SJSA1 (cell line): ENCODE measurements at regions not wholly inside any gene's neighbourhood (a gene's known extent, or its start where the extent isn't known, plus 50 kb on each side); places are given as distances from the start of the nearest gene placed in this dataset.

Source experiments
- DNase-seq, 2 experiments: peaks; one replicate each; pipeline ENCODE4 v3.0.0-alpha.2; 2015 to 2020; ENCODE audit warnings: low spot score in 2 of 2, low read depth in 1 of 2
- H3K27ac ChIP-seq: fragments of 250-450 bp; sonication (Bioruptor Pico); 2 replicates; pipeline ENCODE4 v1.5.1; 2020; ENCODE audit warnings: mild to moderate bottlenecking, moderate library complexity
- H3K27me3 ChIP-seq: fragments of 250-450 bp; sonication (Bioruptor Pico); replicated peaks from 2 replicates; pipeline ENCODE4 v1.5.1; 2020; ENCODE audit warnings: mild to moderate bottlenecking, moderate library complexity
- H3K36me3 ChIP-seq: fragments of 250-450 bp; sonication (Bioruptor Pico); 2 replicates; pipeline ENCODE4 v1.5.1; 2020; ENCODE audit warnings: mild to moderate bottlenecking
- H3K4me1 ChIP-seq: fragments of 250-450 bp; sonication (Bioruptor Pico); replicated peaks from 2 replicates; pipeline ENCODE4 v1.6.1; 2021; ENCODE audit warnings: mild to moderate bottlenecking
- H3K4me3 ChIP-seq: fragments of 250-450 bp; sonication (Bioruptor Pico); 2 replicates; pipeline ENCODE4 v1.5.1; 2020; ENCODE audit warnings: mild to moderate bottlenecking
- H3K9me3 ChIP-seq: fragments of 250-450 bp; sonication (Bioruptor Pico); replicated peaks from 2 replicates; pipeline ENCODE4 v1.5.1; 2020; ENCODE audit warnings: mild to moderate bottlenecking

DNA sequence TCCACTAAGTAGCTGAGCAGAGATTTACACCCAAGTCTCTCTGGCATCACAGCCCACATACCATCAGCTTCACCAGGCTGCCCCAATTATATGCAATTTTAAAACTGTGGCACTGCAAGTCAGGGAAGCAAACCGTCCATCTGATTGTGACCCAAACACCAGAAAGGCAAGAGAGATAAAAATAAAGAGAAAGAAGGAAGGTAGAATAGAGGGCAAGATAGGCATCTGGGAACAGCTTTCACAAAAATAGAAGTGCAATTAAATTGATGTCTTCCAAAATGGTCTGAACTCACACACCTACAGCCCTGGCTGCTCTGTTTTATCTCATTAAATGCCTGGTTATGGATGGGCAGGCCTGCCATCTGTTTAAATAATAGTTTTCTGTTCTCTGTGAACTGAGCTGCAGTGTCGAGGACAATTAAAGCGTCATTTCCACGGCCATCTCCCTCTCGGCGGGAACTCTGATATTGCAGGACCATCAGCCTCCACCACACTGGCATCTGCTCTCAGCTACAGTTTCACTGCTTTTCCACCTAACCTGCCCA, 509.1 kb downstream of the INHBA start:
- no peak overlapping the region for H3K4me3 ChIP-seq
- no peaks in the 10 kb centered on the region for H3K27me3 ChIP-seq
- peaks cover 22% of the 10 kb centered on the region for H3K4me1 ChIP-seq
- H3K27ac ChIP-seq = no peak overlapping the region
- DNase-seq = no peak
- H3K36me3 ChIP-seq = no peaks in the 10 kb centered on the region
- no peaks in the 10 kb centered on the region for H3K9me3 ChIP-seq

DNA sequence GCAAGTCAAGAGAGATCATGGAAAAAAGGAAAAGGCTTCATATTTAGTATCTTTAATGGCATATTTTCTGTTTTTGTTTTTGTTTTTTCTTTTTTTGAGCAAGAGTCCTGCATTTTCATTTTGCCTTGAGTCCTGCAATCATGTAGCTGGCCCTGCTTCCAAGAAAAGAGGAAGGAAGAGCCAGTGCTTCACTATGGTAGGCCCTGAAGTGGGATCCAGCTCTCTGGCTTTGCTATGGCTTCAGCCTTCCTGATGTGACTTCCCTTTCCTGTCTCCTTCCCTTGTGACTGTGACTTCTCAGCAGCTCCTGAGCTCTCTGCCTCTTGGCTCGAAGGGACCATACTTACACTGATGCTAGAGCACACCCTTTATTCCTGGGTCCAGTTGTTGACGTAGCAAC, 512.3 kb downstream of the INHBA start:
- Histone ChIP-seq H3K4me3 (no peak overlapping the region), H3K27ac (peak overlapping the region; percentile 99), H3K27me3 (no peaks in the 10 kb centered on the region), H3K4me1 (peaks cover 43% of the 10 kb centered on the region), H3K36me3 (no peaks in the 10 kb centered on the region), H3K9me3 (no peaks in the 10 kb centered on the region)
- DNase-seq = peak in 1 of 2 experiments; percentile 23

DNA sequence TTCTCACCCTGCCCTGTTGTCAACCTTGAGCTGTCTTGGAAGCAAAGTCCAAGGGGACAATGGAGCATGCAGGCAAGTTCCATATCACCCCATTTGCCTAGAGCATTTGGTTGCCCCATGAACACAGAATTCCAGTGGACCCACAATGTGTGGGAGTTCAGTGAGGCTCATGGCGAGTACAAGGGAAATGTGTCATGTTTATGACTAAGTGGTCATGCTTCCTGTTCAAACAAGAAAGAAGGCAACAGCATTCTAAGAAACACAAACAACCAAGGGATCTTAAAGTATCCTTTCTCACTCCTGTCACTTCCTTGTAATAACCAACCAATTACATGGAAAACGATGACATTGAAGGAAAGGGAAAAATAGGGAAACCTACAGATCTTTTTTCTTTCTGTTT, 513.0 kb downstream of the INHBA start:
- peak overlapping the region; percentile 99 for H3K27ac ChIP-seq
- H3K36me3 ChIP-seq = no peaks in the 10 kb centered on the region
- peaks cover 43% of the 10 kb centered on the region for H3K4me1 ChIP-seq

DNA sequence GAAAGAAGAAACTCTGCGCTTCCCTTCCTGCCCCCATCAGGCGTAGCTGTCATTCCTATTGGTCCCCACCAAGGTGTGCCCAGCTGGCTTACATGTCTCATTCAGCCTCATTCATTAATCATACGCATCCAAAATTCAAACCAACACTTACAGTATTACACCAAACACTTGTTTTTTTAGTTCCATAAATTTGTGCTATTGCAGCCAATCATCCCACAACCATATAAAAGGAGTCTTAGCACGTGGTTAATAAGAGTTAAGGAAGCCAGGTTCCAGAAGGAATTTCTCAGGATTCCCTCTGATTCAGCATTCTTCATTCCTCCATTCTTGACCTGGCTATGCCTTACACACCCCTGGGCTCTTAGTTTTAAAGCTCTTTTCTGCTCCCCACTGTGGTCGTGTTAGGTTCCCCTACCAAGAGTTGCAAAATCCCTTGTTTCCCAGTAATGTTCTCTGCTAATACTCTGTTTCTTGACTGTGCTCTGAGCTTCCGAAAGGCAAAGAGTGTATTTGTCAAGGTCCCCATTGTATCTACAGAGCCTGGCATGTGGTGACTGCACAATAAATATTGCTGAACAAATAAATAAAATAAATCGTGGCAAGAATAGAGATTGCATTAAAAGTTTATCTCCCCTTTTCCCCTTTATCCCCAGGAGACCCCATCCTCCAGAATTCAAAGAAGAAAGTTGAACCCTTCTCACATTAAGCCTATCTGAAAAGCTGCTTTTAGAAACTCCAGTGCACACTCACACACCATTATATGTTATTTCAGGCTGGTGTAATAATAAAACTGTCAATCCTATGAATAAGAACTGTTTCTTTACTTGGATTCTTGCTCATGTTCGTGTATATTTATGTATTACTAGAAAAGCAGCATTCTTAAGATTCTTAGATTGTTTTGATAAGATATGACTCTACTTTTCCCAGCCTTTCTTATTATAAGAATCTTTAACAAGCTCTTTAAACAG, 514.4 kb downstream of the INHBA start:
- H3K36me3 ChIP-seq = no peaks in the 10 kb centered on the region
- H3K4me1 ChIP-seq = peaks cover 48% of the 10 kb centered on the region
- H3K27me3 ChIP-seq = no peaks in the 10 kb centered on the region
- H3K27ac ChIP-seq = peak overlapping the region; percentile 99
- H3K4me3 ChIP-seq = no peak overlapping the region
- H3K9me3 ChIP-seq = no peaks in the 10 kb centered on the region
- peak in 1 of 2 experiments; percentile 88 for DNase-seq

More for the DNA sequence above, 513.0 kb downstream of the INHBA start:
- Histone ChIP-seq H3K27me3 (no peaks in the 10 kb centered on the region), H3K9me3 (no peaks in the 10 kb centered on the region), H3K4me3 (no peak overlapping the region)
- DNase-seq = peak; percentile 81 to 88

DNA sequence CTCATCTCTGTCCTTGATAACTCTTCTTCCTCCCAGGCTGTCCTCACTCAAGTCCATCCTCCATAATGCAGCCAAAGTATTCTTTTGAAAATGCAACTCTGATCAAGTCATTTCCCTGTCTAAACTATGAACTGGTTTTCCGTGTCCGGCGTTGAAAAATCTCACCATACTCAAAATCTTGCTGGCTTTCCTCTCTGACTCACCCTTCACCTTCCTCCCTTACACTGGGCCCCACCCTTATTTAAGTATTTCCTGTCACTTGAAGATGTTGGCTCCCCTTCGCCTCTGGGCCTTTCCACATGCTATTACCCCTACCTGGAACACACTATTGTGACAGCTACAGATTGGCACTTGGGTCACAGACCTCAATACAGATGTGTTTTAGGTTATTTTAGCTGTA, 515.6 kb downstream of the INHBA start:
- peak overlapping the region; percentile 99 for H3K27ac ChIP-seq
- DNase-seq = no peak
- H3K27me3 ChIP-seq = no peaks in the 10 kb centered on the region
- no peak overlapping the region for H3K4me3 ChIP-seq
- H3K4me1 ChIP-seq = peaks cover 54% of the 10 kb centered on the region
- no peaks in the 10 kb centered on the region for H3K36me3 ChIP-seq
- no peaks in the 10 kb centered on the region for H3K9me3 ChIP-seq

DNA sequence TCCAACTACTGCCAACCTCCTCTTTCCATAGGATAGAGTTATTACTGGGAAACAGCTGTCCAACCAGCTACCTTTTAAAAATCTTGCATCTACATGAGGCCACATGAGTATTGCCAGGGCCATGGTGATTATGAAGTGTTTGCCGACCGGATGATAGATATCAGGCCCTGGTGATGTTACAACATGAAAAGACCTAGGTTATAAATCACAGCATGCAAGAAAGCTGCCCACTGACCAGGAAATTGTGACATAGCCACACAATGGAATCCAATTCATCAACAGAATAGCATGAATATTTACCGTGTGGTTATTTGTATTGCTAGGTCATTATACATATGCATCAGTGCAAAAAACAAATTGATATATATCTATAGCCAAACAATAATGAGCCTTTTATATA, 517.0 kb downstream of the INHBA start:
- no peak overlapping the region for H3K4me3 ChIP-seq
- peaks cover 52% of the 10 kb centered on the region for H3K4me1 ChIP-seq
- H3K27me3 ChIP-seq = no peaks in the 10 kb centered on the region
- H3K9me3 ChIP-seq = no peaks in the 10 kb centered on the region
- DNase-seq = no peak
- H3K27ac ChIP-seq = no peak overlapping the region
- no peaks in the 10 kb centered on the region for H3K36me3 ChIP-seq

DNA sequence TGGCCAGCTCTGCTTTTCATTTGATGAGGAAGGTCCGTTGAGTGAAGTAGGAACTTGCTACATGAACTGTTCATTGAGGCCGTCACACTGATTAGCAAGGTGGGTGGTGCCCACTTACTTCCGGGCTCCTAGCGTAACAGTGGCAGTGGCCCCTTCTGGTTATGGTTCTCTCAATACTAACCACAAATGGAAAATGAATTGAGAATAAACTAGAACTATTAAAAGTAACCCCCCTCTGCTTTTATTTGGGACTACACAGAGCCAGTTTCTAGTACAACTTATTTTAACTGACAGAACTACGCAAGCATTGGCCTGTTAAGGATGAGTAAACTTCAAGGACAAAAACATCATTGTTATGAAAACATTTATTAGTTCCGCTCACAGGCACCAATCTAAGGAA, 519.1 kb downstream of the INHBA start:
- DNase-seq = no peak
- Histone ChIP-seq H3K27me3 (no peaks in the 10 kb centered on the region), H3K36me3 (no peaks in the 10 kb centered on the region), H3K9me3 (no peaks in the 10 kb centered on the region), H3K4me3 (no peak overlapping the region), H3K27ac (0 out of 2 replicates have a peak overlapping the region, but pooled peaks have one; percentile 32), H3K4me1 (peaks cover 34% of the 10 kb centered on the region)

DNA sequence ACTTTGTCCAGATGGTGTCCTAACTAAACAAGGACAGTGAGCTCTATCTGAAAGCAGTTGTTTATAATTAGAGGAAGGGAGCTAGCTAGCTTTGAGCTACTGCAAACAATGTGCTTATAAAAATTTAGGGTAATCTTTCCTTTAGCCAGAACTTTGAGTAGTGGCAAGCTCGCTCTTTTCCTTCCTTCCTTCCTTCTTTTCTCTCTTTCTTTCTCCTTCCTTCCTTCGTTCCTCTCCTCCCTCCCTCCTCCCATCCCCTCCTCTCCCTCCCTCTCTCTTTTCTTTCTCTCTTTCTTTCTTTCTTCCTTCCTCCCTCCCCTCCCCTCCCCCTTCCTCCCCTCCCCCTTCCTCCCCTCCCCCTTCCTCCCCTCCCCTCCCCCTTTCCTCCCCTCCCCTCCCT, 520.1 kb downstream of the INHBA start:
- no peak for DNase-seq
- Histone ChIP-seq H3K36me3 (no peaks in the 10 kb centered on the region), H3K9me3 (no peaks in the 10 kb centered on the region), H3K4me3 (no peak overlapping the region), H3K27me3 (no peaks in the 10 kb centered on the region), H3K27ac (no peak overlapping the region), H3K4me1 (peaks cover 28% of the 10 kb centered on the region)

DNA sequence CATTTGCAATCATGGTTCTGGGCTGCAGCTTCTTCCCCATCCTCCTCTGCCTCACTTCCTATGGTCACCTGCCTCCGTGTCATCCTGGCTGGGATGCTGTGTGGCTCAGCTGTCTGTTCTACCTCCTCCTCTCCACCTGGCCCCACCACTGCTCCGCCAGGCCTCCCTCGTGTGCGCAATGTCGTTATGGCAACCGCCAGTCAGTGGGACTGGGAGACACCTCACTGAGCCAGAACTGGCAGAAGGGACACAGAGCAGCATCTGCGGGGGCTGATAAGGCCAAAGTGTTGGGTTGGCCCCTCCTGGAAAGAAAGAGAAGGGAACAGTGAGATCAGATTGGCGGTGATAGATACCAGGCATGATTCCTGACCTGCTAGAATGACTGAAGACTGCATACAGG, 527.5 kb downstream of the INHBA start:
- DNase-seq = no peak
- Histone ChIP-seq H3K27ac (no peak overlapping the region), H3K27me3 (no peaks in the 10 kb centered on the region), H3K9me3 (no peaks in the 10 kb centered on the region; the same call in 1 of the 2 replicates), H3K4me3 (no peak overlapping the region), H3K36me3 (no peaks in the 10 kb centered on the region), H3K4me1 (peaks cover 7% of the 10 kb centered on the region; the same call in 1 of the 2 replicates)

DNA sequence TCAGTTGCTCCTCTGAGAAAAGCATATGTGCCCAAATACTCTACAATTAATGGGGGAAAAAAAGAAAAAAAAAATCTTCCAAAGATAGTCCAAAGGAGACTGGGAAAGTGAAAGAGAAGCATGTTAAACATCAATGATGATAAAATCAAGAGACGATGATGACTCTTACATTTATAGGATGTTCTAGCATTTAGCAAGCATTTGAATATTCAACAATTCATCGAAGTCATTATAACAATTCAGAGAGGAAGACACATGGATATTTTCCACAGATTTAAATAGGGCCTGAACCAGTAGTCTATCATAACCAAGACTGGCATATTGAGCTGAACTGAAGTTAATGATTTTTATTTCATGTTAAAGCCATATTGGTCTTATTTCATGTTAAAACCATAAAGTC, 528.4 kb downstream of the INHBA start:
- no peak for DNase-seq
- Histone ChIP-seq H3K9me3 (no peaks in the 10 kb centered on the region; the same call in 1 of the 2 replicates), H3K27me3 (no peaks in the 10 kb centered on the region), H3K4me1 (peaks cover 7% of the 10 kb centered on the region; the same call in 1 of the 2 replicates), H3K36me3 (no peaks in the 10 kb centered on the region), H3K4me3 (no peak overlapping the region), H3K27ac (no peak overlapping the region)

DNA sequence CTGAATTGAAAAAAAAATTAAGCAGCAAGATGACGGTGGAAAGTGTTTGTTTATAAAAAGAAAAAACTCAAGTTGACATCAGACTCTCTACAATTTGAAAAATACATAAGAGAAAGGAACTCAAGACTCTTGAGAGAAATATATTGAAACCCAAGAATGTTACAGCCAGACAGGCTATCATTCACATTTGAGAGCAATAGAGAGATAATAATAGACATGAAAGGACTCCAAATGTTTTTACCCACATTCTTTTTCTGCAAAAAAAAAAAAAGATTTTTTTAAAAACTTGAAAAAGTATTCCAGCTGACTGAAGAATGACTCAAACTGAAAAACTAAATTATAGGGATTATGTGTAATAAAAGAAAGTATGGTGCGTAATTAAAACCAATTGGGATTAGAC, 532.4 kb downstream of the INHBA start:
- Histone ChIP-seq H3K4me3 (no peak overlapping the region), H3K4me1 (no peaks in the 10 kb centered on the region), H3K36me3 (no peaks in the 10 kb centered on the region), H3K27ac (no peak overlapping the region), H3K9me3 (no peaks in the 10 kb centered on the region; the same call in 1 of the 2 replicates), H3K27me3 (no peaks in the 10 kb centered on the region)
- DNase-seq = no peak

DNA sequence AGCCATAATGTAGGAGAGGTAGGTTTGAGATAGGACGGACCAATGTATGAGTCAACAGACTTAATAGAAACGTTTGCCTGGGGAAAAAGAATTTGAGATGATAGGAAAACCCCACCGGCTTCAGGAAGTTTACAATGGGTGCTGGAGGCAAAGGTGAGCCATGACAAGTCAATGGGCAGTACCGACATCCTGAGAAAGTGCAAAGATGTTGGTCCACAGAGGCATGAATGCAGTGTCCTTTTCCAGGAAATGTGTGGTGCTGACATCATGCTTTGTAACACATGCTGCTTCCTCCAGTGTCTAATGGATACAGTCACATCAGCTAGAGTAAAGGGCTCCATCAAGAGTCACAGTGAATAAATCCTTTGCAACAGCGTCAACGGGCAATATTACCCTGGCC, 533.6 kb downstream of the INHBA start:
- Histone ChIP-seq H3K36me3 (no peaks in the 10 kb centered on the region), H3K27ac (no peak overlapping the region), H3K27me3 (no peaks in the 10 kb centered on the region), H3K9me3 (no peaks in the 10 kb centered on the region; the same call in 1 of the 2 replicates), H3K4me1 (peaks cover 7% of the 10 kb centered on the region), H3K4me3 (no peak overlapping the region)
- DNase-seq = no peak

DNA sequence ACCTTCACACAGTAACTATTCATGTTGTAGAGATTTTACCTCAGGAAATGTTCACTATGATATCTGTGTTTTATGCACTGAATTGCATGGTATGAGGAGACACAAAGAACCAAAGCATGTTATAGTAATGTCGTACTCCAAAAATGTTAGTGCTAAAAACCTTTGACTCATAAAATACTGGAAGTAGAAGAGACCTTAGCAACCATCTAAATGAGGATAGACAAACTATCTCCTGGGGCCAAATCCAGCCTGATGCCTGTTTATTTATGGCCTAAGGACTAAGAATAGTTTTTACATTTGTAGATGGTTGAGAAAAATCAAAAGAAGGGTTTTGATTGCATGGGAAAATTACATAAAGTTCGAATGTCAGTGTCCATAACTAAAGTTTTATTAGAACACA, 535.1 kb downstream of the INHBA start:
- peaks cover 11% of the 10 kb centered on the region for H3K4me1 ChIP-seq
- H3K9me3 ChIP-seq = no peaks in the 10 kb centered on the region; the same call in 1 of the 2 replicates
- DNase-seq = no peak
- no peak overlapping the region for H3K4me3 ChIP-seq
- H3K27ac ChIP-seq = no peak overlapping the region
- no peaks in the 10 kb centered on the region for H3K36me3 ChIP-seq
- no peaks in the 10 kb centered on the region for H3K27me3 ChIP-seq

DNA sequence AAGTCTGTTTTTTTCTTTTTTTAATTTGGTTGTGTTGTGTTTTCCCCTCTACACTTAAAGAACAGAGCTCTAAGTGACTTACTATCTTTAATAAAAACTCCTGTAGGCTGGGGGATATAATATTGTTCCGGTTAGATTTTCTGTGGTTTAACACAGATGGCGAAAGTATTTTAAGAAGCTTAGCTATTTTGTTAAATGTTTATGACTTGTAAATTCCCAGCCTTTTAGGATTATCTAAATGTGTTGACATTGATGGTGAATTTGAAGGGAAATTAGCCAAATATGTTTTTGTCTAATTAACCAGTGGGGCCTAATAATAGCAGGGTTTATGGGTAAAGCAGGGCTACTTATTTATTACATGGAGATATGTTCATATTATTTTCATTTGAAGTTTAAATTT, 538.5 kb downstream of the INHBA start:
- H3K27ac ChIP-seq = peak overlapping the region; percentile 37; the same call in 1 of the 2 replicates
- peaks cover 11% of the 10 kb centered on the region for H3K4me1 ChIP-seq
- H3K9me3 ChIP-seq = no peaks in the 10 kb centered on the region
- DNase-seq = peak in 1 of 2 experiments; percentile 45
- H3K27me3 ChIP-seq = no peaks in the 10 kb centered on the region
- H3K36me3 ChIP-seq = no peaks in the 10 kb centered on the region
- no peak overlapping the region for H3K4me3 ChIP-seq
